Smooth muscle cell (in vitro differentiated cells): ENCODE measurements at regions not wholly inside any gene's neighbourhood (a gene's known extent, or its start where the extent isn't known, plus 50 kb on each side); places are given as distances from the start of the nearest gene placed in this dataset.
"Not testable (repeated sequence)": the region's sequence is repeated elsewhere in the genome, so short reads cannot be mapped to it uniquely, and the experiment has no call there.

Experiments used
- DNase-seq: peaks from one replicate; lab custom pipeline; 2025; ENCODE audit not compliant: unreplicated experiment; lab: John Stamatoyannopoulos, UW
- H2AFZ ChIP-seq: fragments of 200-600 bp; sonication (generic); 2 replicates; pipeline ENCODE4 v1.6.0; 2016; ENCODE audit warnings: antibody characterized with exemption, low read depth, mild to moderate bottlenecking
- H3F3A ChIP-seq: fragments of 200-600 bp; sonication (generic); 2 replicates; pipeline ENCODE4 v1.6.0; 2017; ENCODE audit warnings: antibody characterized with exemption, low read depth
- H3K27ac ChIP-seq: fragments of 200-600 bp; sonication (generic); 2 replicates; pipeline ENCODE4 v1.5.1; 2016; ENCODE audit warnings: low read depth, mild to moderate bottlenecking
- H3K27me3 ChIP-seq: fragments of 200-600 bp; sonication (generic); 2 replicates; pipeline ENCODE4 v1.6.1; 2016; ENCODE audit warnings: low read depth, mild to moderate bottlenecking
- H3K36me3 ChIP-seq: fragments of 200-600 bp; sonication (generic); 2 replicates; pipeline ENCODE4 v1.5.1; 2016; ENCODE audit warnings: low read depth
- H3K4me1 ChIP-seq: fragments of 200-600 bp; sonication (generic); 2 replicates; pipeline ENCODE4 v1.5.1; 2016; ENCODE audit warnings: low read depth
- H3K4me2 ChIP-seq: fragments of 200-600 bp; sonication (generic); 2 replicates; pipeline ENCODE4 v1.6.0; 2016; ENCODE audit warnings: mild to moderate bottlenecking
- H3K4me3 ChIP-seq: fragments of 200-600 bp; sonication (generic); 2 replicates; pipeline ENCODE4 v1.5.1; 2016; ENCODE audit warnings: mild to moderate bottlenecking
- H3K79me2 ChIP-seq: fragments of 200-600 bp; sonication (generic); 2 replicates; pipeline ENCODE4 v1.6.0; 2016; ENCODE audit warnings: low read depth, mild to moderate bottlenecking
- H3K9ac ChIP-seq: fragments of 200-600 bp; sonication (generic); 2 replicates; pipeline ENCODE4 v1.6.0; 2016; ENCODE audit warnings: low read depth
- H3K9me3 ChIP-seq: fragments of 200-600 bp; sonication (generic); replicated peaks from 2 replicates; pipeline ENCODE4 v1.5.1; 2016; ENCODE audit warnings: low read depth
- H4K20me1 ChIP-seq: fragments of 200-600 bp; sonication (generic); 2 replicates; pipeline ENCODE4 v1.6.0; 2016; ENCODE audit warnings: low read depth
- CTCF ChIP-seq: fragments of 200-600 bp; sonication (generic); IDR thresholded peaks from 2 replicates; pipeline ENCODE4 v1.5.1; 2017; ENCODE audit warnings: borderline replicate concordance, mild to moderate bottlenecking, antibody characterized with exemption; ENCODE audit not compliant: insufficient read depth, poor library complexity, severe bottlenecking
- WGBS: methylation state at CpG from one replicate; pipeline ENCODE4 v1.1.7; 2016; ENCODE audit warnings: low lambda C conversion rate; 5-methylcytosine and 5-hydroxymethylcytosine counted together

GRCh38 chr2:105999211-105999989 is 194.7 kb downstream of the UXS1 start:
- Histone ChIP-seq H2AFZ (no peak overlapping the region), H3F3A (no peaks in the 10 kb centered on the region), H3K36me3 (no peaks in the 10 kb centered on the region), H3K4me3 (no peak overlapping the region), H3K4me2 (no peak overlapping the region), H3K9me3 (peaks cover 9% of the 10 kb centered on the region), H3K4me1 (no peaks in the 10 kb centered on the region), H3K79me2 (no peaks in the 10 kb centered on the region), H3K27ac (no peak overlapping the region), H3K27me3 (no peaks in the 10 kb centered on the region), H3K9ac (no peak overlapping the region), H4K20me1 (no peaks in the 10 kb centered on the region)
- no peak for DNase-seq
- WGBS = 87% methylated on average over 6 of the region's 6 CpGs
- TF ChIP-seq CTCF = no peak

- Histone ChIP-seq H4K20me1 (no peaks in the 10 kb centered on the region), H3F3A (no peaks in the 10 kb centered on the region), H3K4me2 (no peak overlapping the region), H3K36me3 (no peaks in the 10 kb centered on the region), H3K4me1 (no peaks in the 10 kb centered on the region), H2AFZ (no peak overlapping the region), H3K79me2 (no peaks in the 10 kb centered on the region), H3K4me3 (no peak overlapping the region), H3K27me3 (no peaks in the 10 kb centered on the region), H3K9ac (no peak overlapping the region), H3K9me3 (peaks cover 5% of the 10 kb centered on the region), H3K27ac (no peak overlapping the region)
- 96% methylated on average over 2 of the region's 2 CpGs for WGBS
- TF ChIP-seq CTCF = no peak
- DNase-seq = no peak
Observed at GRCh38 chr2:105997711-105998110, 196.4 kb downstream of the UXS1 start.

GRCh38 chr2:105990624-105991023 is 203.5 kb downstream of the UXS1 start:
- no peaks in the 10 kb centered on the region for H3F3A ChIP-seq
- no peaks in the 10 kb centered on the region for H3K4me1 ChIP-seq
- H2AFZ ChIP-seq = no peak overlapping the region
- no peak for TF ChIP-seq CTCF
- no peaks in the 10 kb centered on the region for H3K79me2 ChIP-seq
- no peaks in the 10 kb centered on the region for H4K20me1 ChIP-seq
- DNase-seq = no peak
- H3K4me2 ChIP-seq = no peak overlapping the region
- H3K36me3 ChIP-seq = no peaks in the 10 kb centered on the region
- H3K27me3 ChIP-seq = no peaks in the 10 kb centered on the region
- H3K27ac ChIP-seq = no peak overlapping the region
- H3K4me3 ChIP-seq = no peak overlapping the region
- no peak overlapping the region for H3K9ac ChIP-seq
- WGBS = 83% methylated on average over 6 of the region's 6 CpGs
- peaks cover 6% of the 10 kb centered on the region for H3K9me3 ChIP-seq

- not testable (repeated sequence) for H3K79me2 ChIP-seq, H3K36me3 ChIP-seq, H3K27me3 ChIP-seq, H3K27ac ChIP-seq, DNase-seq, H3F3A ChIP-seq, H3K4me1 ChIP-seq, H4K20me1 ChIP-seq, H3K9ac ChIP-seq, H3K4me2 ChIP-seq, H3K9me3 ChIP-seq, H2AFZ ChIP-seq, H3K4me3 ChIP-seq
- WGBS = 69% methylated on average over 2 of the region's 2 CpGs
Observed at GRCh38 chr2:105989803-105990202, 204.3 kb downstream of the UXS1 start.
